Sigmoid colon (tissue), 6 donors: ENCODE measurements at regions not wholly inside any gene's neighbourhood (a gene's known extent, or its start where the extent isn't known, plus 50 kb on each side); places are given as distances from the start of the nearest gene placed in this dataset.

ENCODE experiments used
- DNase-seq: peaks from one replicate; pipeline ENCODE4 v3.0.0-alpha.2; 2019
- H3K27ac ChIP-seq, 4 donors: fragments of 200-600 bp; sonication (generic); one replicate each; pipeline ENCODE4 v1.5.1; 2016 to 2019; ENCODE audit warnings: mild to moderate bottlenecking in 1 of 4
- H3K27me3 ChIP-seq, 3 donors: fragments of 200-600 bp; sonication (generic); one replicate each; pipeline ENCODE4 v1.5.1; 2019; ENCODE audit warnings: mild to moderate bottlenecking in 1 of 3
- H3K36me3 ChIP-seq, 4 donors: fragments of 200-600 bp; sonication (generic); one replicate each; pipeline ENCODE4 v1.5.1; 2016 to 2019
- H3K4me1 ChIP-seq, 4 donors: fragments of 200-600 bp; sonication (generic); one replicate each; pipeline ENCODE4 v1.5.1; 2017 to 2019
- H3K4me3 ChIP-seq, 4 donors: fragments of 200-600 bp; sonication (generic); one replicate each; pipeline ENCODE4 v1.5.1; 2017 to 2019; ENCODE audit warnings: mild to moderate bottlenecking in 2 of 4, moderate library complexity in 1 of 4
- H3K9me3 ChIP-seq, 4 donors: fragments of 200-600 bp in 3 of 4; sonication (generic) in 3 of 4; one replicate each; pipeline versions ENCODE4 v1.5.1 to v1.6.1; 2013 to 2019
- CTCF ChIP-seq, 4 experiments: fragments of 450-650 bp in 3 of 4; fragments of 200-600 bp in 1 of 4; IDR thresholded peaks; one replicate each; pipeline ENCODE4 v1.5.1; 2016 to 2019; ENCODE audit warnings: antibody characterized with exemption in 4 of 4, mild to moderate bottlenecking in 3 of 4, moderate library complexity in 2 of 4
- EP300 ChIP-seq, 4 donors: sonication (generic); formaldehyde crosslinking; IDR thresholded peaks; one replicate each; pipeline ENCODE4 v1.6.1; 2017; ENCODE audit warnings: antibody characterized with exemption in 4 of 4
- POLR2A ChIP-seq, 2 donors: fragments of 450-650 bp; IDR thresholded peaks; one replicate each; pipeline ENCODE4 v1.6.1; 2016; ENCODE audit warnings: antibody characterized with exemption in 2 of 2, mild to moderate bottlenecking in 2 of 2, moderate library complexity in 2 of 2
- POLR2AphosphoS5 ChIP-seq, 4 donors: sonication (generic); formaldehyde crosslinking; IDR thresholded peaks; one replicate each; pipeline ENCODE4 v1.6.1; 2017; ENCODE audit warnings: antibody characterized with exemption in 4 of 4
- WGBS, 2 donors: extraction: QIAGEN DNeasy Blood & Tissue Kit; methylation state at CpG; one replicate each; pipeline ENCODE4 v1.1.7; 2013; 5-methylcytosine and 5-hydroxymethylcytosine counted together
- intact Hi-C: fragments of 100-400 bp; cut with DNase I; formaldehyde crosslinking; loops from one replicate; pipeline ENCODE4 v1.15.1; 2023
- donor health status: healthy with polysubstance abuse.
- donor health status: healthy.

GRCh38 chr15:79582650-79583049, 150.5 kb downstream of the MINAR1 start:
- Histone ChIP-seq H3K9me3 (no peaks in the 10 kb centered on the region), H3K36me3 (no peaks in the 10 kb centered on the region), H3K27ac (no peak overlapping the region), H3K27me3 (no peaks in the 10 kb centered on the region), H3K4me3 (no peak overlapping the region), H3K4me1 (no peaks in the 10 kb centered on the region)
- intact Hi-C loops, result no loop called here
- no peak for TF ChIP-seq CTCF (IDR thresholded peaks at IDR 0.05)
- TF ChIP-seq POLR2AphosphoS5 (IDR thresholded peaks at IDR 0.05), result peak in 1 of 4 donors; percentile 29
- no peak for TF ChIP-seq EP300 (IDR thresholded peaks at IDR 0.05)
- no peak for TF ChIP-seq POLR2A (IDR thresholded peaks at IDR 0.05)
- DNase-seq, result no peak

- no peaks in the 10 kb centered on the region for H3K36me3 ChIP-seq
- no peaks in the 10 kb centered on the region for H3K9me3 ChIP-seq
- intact Hi-C loops, result loop anchor here (10.0 kb wide), 1 partner anchor 207 kb away; no protein-coding TSS in a partner anchor
- no peak overlapping the region for H3K4me3 ChIP-seq
- 73 to 80% methylated on average over 6 of the region's 6 CpGs for WGBS, 2 donors
- H3K27me3 ChIP-seq, result no peaks in the 10 kb centered on the region
- H3K27ac ChIP-seq, result no peak overlapping the region
- H3K4me1 ChIP-seq, result no peaks in the 10 kb centered on the region
- no peak for DNase-seq
- TF ChIP-seq POLR2A (IDR thresholded peaks at IDR 0.05) (no peak), POLR2AphosphoS5 (IDR thresholded peaks at IDR 0.05) (no peak), EP300 (IDR thresholded peaks at IDR 0.05) (no peak), CTCF (IDR thresholded peaks at IDR 0.05) (no peak)
These were observed 160.0 kb downstream of the MINAR1 start for GRCh38 chr15:79592126-79592525.

- WGBS, 2 donors, result 16 to 36% methylated on average over 4 of the region's 4 CpGs
- Histone ChIP-seq H3K4me1 (no peaks in the 10 kb centered on the region), H3K4me3 (no peak overlapping the region), H3K27ac (no peak overlapping the region), H3K9me3 (no peaks in the 10 kb centered on the region), H3K27me3 (no peaks in the 10 kb centered on the region), H3K36me3 (no peaks in the 10 kb centered on the region)
- no peak for DNase-seq
- intact Hi-C loops, result loop anchor here (10.0 kb wide), 1 partner anchor 208 kb away; no protein-coding TSS in a partner anchor
- TF ChIP-seq POLR2AphosphoS5 (IDR thresholded peaks at IDR 0.05) (no peak), CTCF (IDR thresholded peaks at IDR 0.05) (no peak), POLR2A (IDR thresholded peaks at IDR 0.05) (no peak), EP300 (IDR thresholded peaks at IDR 0.05) (no peak)
These were observed 161.2 kb downstream of the MINAR1 start for GRCh38 chr15:79593119-79593869.

- Histone ChIP-seq H3K36me3 (no peaks in the 10 kb centered on the region), H3K9me3 (no peaks in the 10 kb centered on the region), H3K4me3 (no peak overlapping the region), H3K4me1 (no peaks in the 10 kb centered on the region), H3K27me3 (no peaks in the 10 kb centered on the region), H3K27ac (no peak overlapping the region)
- intact Hi-C loops, result loop anchor here (10.0 kb wide), 1 partner anchor 211 kb away; no protein-coding TSS in a partner anchor
- 84 to 85% methylated on average over 6 of the region's 6 CpGs for WGBS, 2 donors
- DNase-seq, result no peak
- TF ChIP-seq POLR2AphosphoS5 (IDR thresholded peaks at IDR 0.05) (no peak), CTCF (IDR thresholded peaks at IDR 0.05) (no peak), POLR2A (IDR thresholded peaks at IDR 0.05) (no peak), EP300 (IDR thresholded peaks at IDR 0.05) (no peak)
These were observed 163.2 kb downstream of the MINAR1 start for GRCh38 chr15:79595306-79595705.
